ENCODE measurements at regions not wholly inside any gene's neighbourhood (a gene's known extent, or its start where the extent isn't known, plus 50 kb on each side); places are given as distances from the start of the nearest gene placed in this dataset.

DNA sequence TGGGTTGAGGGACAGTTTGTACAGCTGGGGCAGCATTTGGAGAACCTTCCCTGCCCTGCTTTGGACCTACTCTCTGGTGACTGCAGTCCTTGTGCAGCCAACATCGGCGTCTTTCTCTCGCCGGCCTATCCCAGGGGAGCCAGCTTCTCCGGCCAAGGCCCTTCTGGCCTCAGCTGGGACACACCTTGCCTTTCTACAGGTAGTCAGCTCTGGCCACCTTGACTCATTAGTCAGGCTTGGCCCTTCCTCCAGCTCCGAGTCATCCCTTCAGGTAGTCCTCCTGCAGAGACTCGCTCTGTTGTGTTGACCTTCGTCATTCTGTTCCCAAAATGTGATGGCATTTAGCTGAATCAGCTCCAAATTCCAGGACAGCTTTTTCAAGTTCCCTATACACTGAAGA lies 145.0 kb upstream of the CHST15 start:
- TF ChIP-seq, protein P1, sequence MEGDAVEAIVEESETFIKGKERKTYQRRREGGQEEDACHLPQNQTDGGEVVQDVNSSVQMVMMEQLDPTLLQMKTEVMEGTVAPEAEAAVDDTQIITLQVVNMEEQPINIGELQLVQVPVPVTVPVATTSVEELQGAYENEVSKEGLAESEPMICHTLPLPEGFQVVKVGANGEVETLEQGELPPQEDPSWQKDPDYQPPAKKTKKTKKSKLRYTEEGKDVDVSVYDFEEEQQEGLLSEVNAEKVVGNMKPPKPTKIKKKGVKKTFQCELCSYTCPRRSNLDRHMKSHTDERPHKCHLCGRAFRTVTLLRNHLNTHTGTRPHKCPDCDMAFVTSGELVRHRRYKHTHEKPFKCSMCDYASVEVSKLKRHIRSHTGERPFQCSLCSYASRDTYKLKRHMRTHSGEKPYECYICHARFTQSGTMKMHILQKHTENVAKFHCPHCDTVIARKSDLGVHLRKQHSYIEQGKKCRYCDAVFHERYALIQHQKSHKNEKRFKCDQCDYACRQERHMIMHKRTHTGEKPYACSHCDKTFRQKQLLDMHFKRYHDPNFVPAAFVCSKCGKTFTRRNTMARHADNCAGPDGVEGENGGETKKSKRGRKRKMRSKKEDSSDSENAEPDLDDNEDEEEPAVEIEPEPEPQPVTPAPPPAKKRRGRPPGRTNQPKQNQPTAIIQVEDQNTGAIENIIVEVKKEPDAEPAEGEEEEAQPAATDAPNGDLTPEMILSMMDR (IDR thresholded peaks at IDR 0.05) = no peak
- TF ChIP-seq POLR2A (IDR thresholded peaks at IDR 0.05) = no peak

Measured in Peyer's patch (tissue), 4 donors.